RWPE2 (cell line): ENCODE measurements at regions not wholly inside any gene's neighbourhood (a gene's known extent, or its start where the extent isn't known, plus 50 kb on each side); places are given as distances from the start of the nearest gene placed in this dataset.

Experiments
- ATAC-seq: fragments of 200-7000 bp; cut with Tn5 transposase; 3 replicates; pipeline ENCODE4 v1.9.1; 2021; ENCODE audit warnings: low read depth
- DNase-seq: peaks from one replicate; pipeline ENCODE4 v3.0.0-alpha.2; 2020; ENCODE audit warnings: low spot score
- H3K27ac ChIP-seq: fragments of 450-650 bp; 2 replicates; pipeline ENCODE4 v1.5.1; 2017; ENCODE audit warnings: mild to moderate bottlenecking; ENCODE audit not compliant: poor library complexity, severe bottlenecking
- H3K27me3 ChIP-seq: fragments of 250-450 bp; sonication (Bioruptor Pico); 2 replicates; pipeline ENCODE4 v1.5.1; 2021; ENCODE audit warnings: mild to moderate bottlenecking, moderate library complexity; ENCODE audit not compliant: insufficient read depth, poor library complexity, severe bottlenecking
- H3K36me3 ChIP-seq: fragments of 250-450 bp; sonication (Bioruptor Pico); 2 replicates; pipeline ENCODE4 v1.5.1; 2020; ENCODE audit warnings: low read depth, mild to moderate bottlenecking, moderate library complexity
- H3K4me1 ChIP-seq: fragments of 250-450 bp; sonication (Bioruptor Pico); 2 replicates; pipeline ENCODE4 v1.5.1; 2021; ENCODE audit warnings: mild to moderate bottlenecking, moderate library complexity; ENCODE audit not compliant: insufficient read depth, poor library complexity, severe bottlenecking
- H3K4me3 ChIP-seq: fragments of 250-450 bp; sonication (Bioruptor Pico); 2 replicates; pipeline ENCODE4 v1.5.1; 2021; ENCODE audit warnings: mild to moderate bottlenecking, moderate library complexity; ENCODE audit not compliant: severe bottlenecking
- H3K9me3 ChIP-seq: fragments of 250-450 bp; sonication (Bioruptor Pico); 2 replicates; pipeline ENCODE4 v1.5.1; 2021; ENCODE audit warnings: mild to moderate bottlenecking, moderate library complexity; ENCODE audit not compliant: severe bottlenecking
- TF ChIP-seq, protein P1 (sequence below): fragments of 450-650 bp; IDR thresholded peaks from one replicate; pipeline ENCODE4 v1.5.1; 2017; ENCODE audit warnings: mild to moderate bottlenecking, moderate library complexity; ENCODE audit not compliant: poor library complexity, severe bottlenecking

DNA sequence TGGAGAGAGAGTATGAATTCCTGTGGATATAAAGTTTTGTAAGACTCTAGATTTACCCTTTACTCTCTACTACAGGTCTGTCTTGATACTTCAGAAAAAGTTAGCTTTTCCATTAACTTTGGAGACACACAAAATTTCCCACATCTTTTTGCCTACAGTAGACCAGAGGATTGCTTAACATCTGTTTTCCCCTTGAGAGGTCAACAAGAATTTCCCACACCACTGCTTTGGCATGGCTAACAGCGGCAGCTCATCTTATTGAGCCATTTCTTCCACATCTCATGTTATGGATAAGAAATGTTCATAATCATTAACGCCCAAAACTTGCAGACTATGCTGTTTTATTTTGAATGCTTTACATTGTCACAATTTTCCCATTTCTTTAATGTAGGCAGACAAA is 273.6 kb upstream of the RGPD4 start:
- H3K9me3 ChIP-seq = no peaks in the 10 kb centered on the region
- no peak for ATAC-seq
- no peak overlapping the region for H3K27ac ChIP-seq
- TF ChIP-seq, protein P1, sequence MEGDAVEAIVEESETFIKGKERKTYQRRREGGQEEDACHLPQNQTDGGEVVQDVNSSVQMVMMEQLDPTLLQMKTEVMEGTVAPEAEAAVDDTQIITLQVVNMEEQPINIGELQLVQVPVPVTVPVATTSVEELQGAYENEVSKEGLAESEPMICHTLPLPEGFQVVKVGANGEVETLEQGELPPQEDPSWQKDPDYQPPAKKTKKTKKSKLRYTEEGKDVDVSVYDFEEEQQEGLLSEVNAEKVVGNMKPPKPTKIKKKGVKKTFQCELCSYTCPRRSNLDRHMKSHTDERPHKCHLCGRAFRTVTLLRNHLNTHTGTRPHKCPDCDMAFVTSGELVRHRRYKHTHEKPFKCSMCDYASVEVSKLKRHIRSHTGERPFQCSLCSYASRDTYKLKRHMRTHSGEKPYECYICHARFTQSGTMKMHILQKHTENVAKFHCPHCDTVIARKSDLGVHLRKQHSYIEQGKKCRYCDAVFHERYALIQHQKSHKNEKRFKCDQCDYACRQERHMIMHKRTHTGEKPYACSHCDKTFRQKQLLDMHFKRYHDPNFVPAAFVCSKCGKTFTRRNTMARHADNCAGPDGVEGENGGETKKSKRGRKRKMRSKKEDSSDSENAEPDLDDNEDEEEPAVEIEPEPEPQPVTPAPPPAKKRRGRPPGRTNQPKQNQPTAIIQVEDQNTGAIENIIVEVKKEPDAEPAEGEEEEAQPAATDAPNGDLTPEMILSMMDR = no peak
- H3K36me3 ChIP-seq = no peaks in the 10 kb centered on the region
- H3K4me1 ChIP-seq = no peaks in the 10 kb centered on the region
- H3K4me3 ChIP-seq = no peak overlapping the region
- DNase-seq = no peak
- no peaks in the 10 kb centered on the region for H3K27me3 ChIP-seq

DNA sequence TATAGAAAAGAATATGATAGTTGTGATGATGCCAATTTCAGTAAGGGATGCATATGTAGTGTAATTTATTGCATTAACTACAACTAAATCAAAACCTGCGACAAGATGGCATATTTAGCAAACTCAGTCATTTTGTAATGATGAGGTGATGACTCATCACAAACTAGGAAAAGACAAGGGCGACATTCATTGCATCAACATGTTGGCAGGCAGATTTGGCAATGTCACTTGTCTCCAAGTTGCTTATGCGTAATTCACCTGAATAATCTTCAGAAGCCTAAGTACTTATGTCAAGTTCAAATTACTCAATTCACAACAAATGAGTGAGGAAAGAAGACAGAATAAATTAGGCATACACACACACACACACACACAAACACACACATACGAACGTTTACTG is 273.2 kb upstream of the RGPD4 start:
- Histone ChIP-seq H3K36me3 (no peaks in the 10 kb centered on the region), H3K9me3 (no peaks in the 10 kb centered on the region), H3K27ac (no peak overlapping the region), H3K4me3 (no peak overlapping the region), H3K4me1 (no peaks in the 10 kb centered on the region), H3K27me3 (no peaks in the 10 kb centered on the region)
- ATAC-seq (no peak), DNase-seq (no peak)
- TF ChIP-seq, protein P1 = no peak

DNA sequence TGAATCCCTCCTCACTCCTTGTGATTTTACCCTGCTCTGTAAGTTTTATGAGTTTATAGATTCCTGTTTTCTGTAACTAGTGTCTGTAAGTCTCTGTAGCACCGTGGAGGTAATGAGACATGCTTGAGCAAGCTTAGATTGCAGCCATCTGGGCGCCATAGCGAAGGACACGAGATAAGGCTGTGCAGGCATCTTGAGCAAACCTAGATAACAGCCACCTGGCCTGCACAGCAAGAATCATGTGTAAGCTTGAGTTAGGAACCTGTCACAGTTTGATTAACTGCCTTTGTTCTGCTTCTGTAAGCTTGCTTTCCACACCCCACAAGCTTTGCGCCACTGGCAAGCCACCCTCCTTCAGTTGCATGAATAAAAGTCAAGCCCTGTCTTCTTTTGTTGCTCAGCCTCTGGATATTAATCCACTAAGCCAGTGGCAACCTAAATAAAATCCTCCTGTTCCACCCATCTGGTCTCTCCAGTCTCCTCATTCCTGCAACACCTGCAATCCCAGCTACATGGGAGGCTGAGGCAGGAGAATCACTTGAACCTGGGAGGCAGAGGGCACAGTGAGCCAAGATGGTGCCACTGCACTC is 270.6 kb upstream of the RGPD4 start:
- H3K4me3 ChIP-seq = no peak overlapping the region
- DNase-seq (no peak), ATAC-seq (no peak)
- H3K36me3 ChIP-seq = no peaks in the 10 kb centered on the region
- no peak overlapping the region for H3K27ac ChIP-seq
- TF ChIP-seq, protein P1 = no peak
- H3K9me3 ChIP-seq = no peaks in the 10 kb centered on the region
- H3K4me1 ChIP-seq = no peaks in the 10 kb centered on the region
- no peaks in the 10 kb centered on the region for H3K27me3 ChIP-seq

DNA sequence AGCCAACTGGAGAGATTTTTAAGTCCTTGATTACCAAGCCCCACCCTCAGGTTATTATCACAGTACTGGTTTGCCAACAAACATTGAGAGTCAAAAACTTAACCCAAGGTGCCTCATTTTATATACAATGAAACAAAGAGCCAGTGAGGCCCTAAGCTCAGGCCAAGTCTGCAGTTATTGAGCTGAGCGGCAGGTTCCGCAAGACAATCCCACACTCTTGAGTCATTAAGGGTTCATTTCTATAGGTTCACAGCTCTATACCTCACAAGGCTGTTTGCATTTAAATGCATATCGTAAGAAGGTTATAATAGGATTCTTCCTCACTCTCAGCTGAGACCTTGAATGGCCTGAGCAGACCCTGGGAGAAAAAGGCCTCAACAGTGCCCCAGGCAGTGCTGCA is 268.4 kb upstream of the RGPD4 start:
- H3K27ac ChIP-seq = no peak overlapping the region
- no peaks in the 10 kb centered on the region for H3K4me1 ChIP-seq
- H3K9me3 ChIP-seq = no peaks in the 10 kb centered on the region
- no peaks in the 10 kb centered on the region for H3K27me3 ChIP-seq
- ATAC-seq (no peak), DNase-seq (no peak)
- H3K4me3 ChIP-seq = no peak overlapping the region
- no peaks in the 10 kb centered on the region for H3K36me3 ChIP-seq
- TF ChIP-seq, protein P1 = no peak

DNA sequence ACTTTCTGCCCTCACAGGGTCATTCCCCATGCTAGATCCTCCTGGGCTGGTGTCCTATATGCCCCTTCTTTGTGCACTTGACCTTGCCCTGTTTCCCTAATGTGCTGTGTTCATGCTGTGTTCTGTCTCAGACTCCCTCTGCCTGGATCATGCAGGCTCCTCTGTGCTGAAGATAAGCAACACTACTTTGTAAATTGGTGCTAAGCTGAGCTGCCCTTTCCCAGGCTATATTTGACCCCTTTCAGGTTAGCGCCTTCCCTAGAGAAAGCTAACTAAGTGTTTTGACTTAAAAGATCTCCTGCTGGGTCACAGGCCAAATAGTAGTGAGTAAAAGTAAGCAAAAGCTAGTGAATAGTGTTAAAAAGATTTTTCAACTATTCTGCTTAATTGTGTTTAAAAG is 257.2 kb upstream of the RGPD4 start:
- H3K9me3 ChIP-seq = no peaks in the 10 kb centered on the region
- no peaks in the 10 kb centered on the region for H3K4me1 ChIP-seq
- H3K27me3 ChIP-seq = no peaks in the 10 kb centered on the region
- no peak for ATAC-seq
- no peak overlapping the region for H3K27ac ChIP-seq
- no peak for DNase-seq
- TF ChIP-seq, protein P1 = no peak
- H3K36me3 ChIP-seq = no peaks in the 10 kb centered on the region
- H3K4me3 ChIP-seq = no peak overlapping the region
